A673 (cell line): ENCODE measurements at regions not wholly inside any gene's neighbourhood (a gene's known extent, or its start where the extent isn't known, plus 50 kb on each side); places are given as distances from the start of the nearest gene placed in this dataset.

Experiments used
- BruUV-seq: library from RNA; stranded (reverse); fragments of 400-500 nt; replicated peaks from 2 replicates; lab custom pipeline; 2021; lab: Mats Ljungman, UMichigan
- CTCF ChIA-PET: fragments of 300-600 bp; sonication (Branson Sonifier 250); formaldehyde crosslinking; loops from one replicate; lab custom pipeline; 2022; ENCODE audit warnings: antibody characterized with exemption; lab: Charles Lee
- POLR2A ChIA-PET: fragments of 300-600 bp; sonication (Branson Sonifier 250); formaldehyde crosslinking; loops from one replicate; lab custom pipeline; 2022; ENCODE audit warnings: antibody characterized with exemption; ENCODE audit not compliant: low non-redundant PET; lab: Charles Lee
- DNase-seq: peaks from one replicate; pipeline ENCODE4 v3.0.0-alpha.2; 2015; ENCODE audit warnings: low spot score
- H3K27ac ChIP-seq: fragments of 200-600 bp; sonication (generic); 2 replicates; pipeline ENCODE4 v1.5.1; 2016; ENCODE audit warnings: mixed run types, low read depth, mild to moderate bottlenecking, mixed read lengths, antibody characterized with exemption, low read length; ENCODE audit not compliant: poor library complexity, severe bottlenecking
- H3K27me3 ChIP-seq: fragments of 200-600 bp; sonication (generic); replicated peaks from 2 replicates; pipeline ENCODE4 v1.6.1; 2017; ENCODE audit warnings: mixed run types, low read depth, mild to moderate bottlenecking, mixed read lengths, antibody characterized with exemption, low read length; ENCODE audit not compliant: insufficient read depth, poor library complexity
- H3K36me3 ChIP-seq: fragments of 200-600 bp; sonication (generic); 2 replicates; pipeline ENCODE4 v1.6.1; 2016; ENCODE audit warnings: mixed run types, mild to moderate bottlenecking, mixed read lengths, antibody characterized with exemption, low read length; ENCODE audit not compliant: insufficient read depth, poor library complexity, severe bottlenecking
- H3K4me1 ChIP-seq: fragments of 200-600 bp; sonication (generic); 2 replicates; pipeline ENCODE4 v1.6.1; 2017; ENCODE audit warnings: mixed run types, mild to moderate bottlenecking, mixed read lengths, antibody characterized with exemption, low read length; ENCODE audit not compliant: insufficient read depth, poor library complexity, severe bottlenecking
- H3K4me3 ChIP-seq: fragments of 200-600 bp; sonication (generic); 2 replicates; pipeline ENCODE4 v1.5.1; 2016; ENCODE audit warnings: low read depth, mixed run types, mild to moderate bottlenecking, mixed read lengths, low read length; ENCODE audit not compliant: poor library complexity, severe bottlenecking
- H3K9me3 ChIP-seq: fragments of 200-600 bp; sonication (generic); 2 replicates; pipeline ENCODE4 v1.6.1; 2016; ENCODE audit warnings: mixed run types, low read depth, mild to moderate bottlenecking, mixed read lengths, antibody characterized with exemption, low read length; ENCODE audit not compliant: poor library complexity, severe bottlenecking
- EZH2 ChIP-seq: fragments of 200-600 bp; sonication (generic); IDR thresholded peaks from 2 replicates; pipeline ENCODE4 v1.6.1; 2017; ENCODE audit warnings: borderline replicate concordance, low read depth, mild to moderate bottlenecking, mixed read lengths, antibody characterized with exemption, low read length; ENCODE audit not compliant: poor library complexity, severe bottlenecking
- intact Hi-C: fragments of 100-400 bp; cut with micrococcal nuclease; formaldehyde crosslinking; loops from one replicate; pipeline ENCODE4 v1.10.0; 2022; ENCODE audit not compliant: unreplicated experiment
- TF ChIP-seq, protein P1 (sequence below): fragments of 300-800, 200-600 bp; sonication (generic); conservative IDR thresholded peaks from 2 replicates; pipeline ENCODE4 v1.5.1; 2017; ENCODE audit warnings: low read depth, mild to moderate bottlenecking, antibody characterized with exemption, low read length, moderate library complexity, mixed read lengths

DNA sequence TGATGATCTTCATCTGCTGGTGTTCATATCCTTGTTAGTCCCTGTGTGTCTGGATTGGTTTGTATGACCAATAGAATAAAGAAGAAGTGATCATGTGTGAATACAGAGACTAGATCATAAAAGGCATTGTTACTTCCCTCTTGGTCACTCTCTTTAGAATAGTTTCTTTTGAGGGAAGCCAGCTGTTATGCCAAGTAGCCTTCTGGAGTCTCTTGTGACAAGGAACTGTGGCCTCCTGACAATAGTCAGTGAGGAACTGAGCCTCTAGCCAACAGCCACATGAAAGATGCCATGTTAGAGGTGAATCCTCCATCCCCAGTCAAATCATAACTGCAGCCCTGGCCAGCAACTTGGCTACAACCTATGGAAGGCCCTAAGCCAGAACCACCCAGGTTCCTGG lies 63.0 kb upstream of the SMAD3 start:
- ChIA-PET POLR2A (no interaction called here), CTCF (no interaction called here)
- DNase-seq, result no peak

DNA sequence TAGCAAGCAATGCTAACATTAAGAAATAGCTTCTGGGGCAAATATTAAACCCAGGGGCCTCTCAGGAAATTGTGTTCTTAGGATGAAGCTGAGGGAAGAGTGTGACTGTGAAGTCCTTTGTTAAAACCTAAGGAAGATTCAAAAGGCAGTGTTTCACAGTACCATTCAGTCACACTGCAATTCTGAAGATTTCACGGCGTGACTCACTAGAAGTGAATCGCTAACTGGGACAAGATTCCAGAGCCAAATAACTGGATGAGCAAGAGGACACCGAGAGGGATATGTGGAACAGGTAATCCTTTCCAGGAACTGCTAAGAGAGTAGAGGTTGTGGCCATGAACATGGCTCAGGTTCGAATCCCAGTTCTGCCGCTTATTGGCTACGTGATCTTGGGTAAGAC lies 61.8 kb upstream of the SMAD3 start:
- POLR2A ChIA-PET, result no interaction called here
- intact Hi-C loops, result no loop called here
- no peak for DNase-seq
- TF ChIP-seq, protein P1, sequence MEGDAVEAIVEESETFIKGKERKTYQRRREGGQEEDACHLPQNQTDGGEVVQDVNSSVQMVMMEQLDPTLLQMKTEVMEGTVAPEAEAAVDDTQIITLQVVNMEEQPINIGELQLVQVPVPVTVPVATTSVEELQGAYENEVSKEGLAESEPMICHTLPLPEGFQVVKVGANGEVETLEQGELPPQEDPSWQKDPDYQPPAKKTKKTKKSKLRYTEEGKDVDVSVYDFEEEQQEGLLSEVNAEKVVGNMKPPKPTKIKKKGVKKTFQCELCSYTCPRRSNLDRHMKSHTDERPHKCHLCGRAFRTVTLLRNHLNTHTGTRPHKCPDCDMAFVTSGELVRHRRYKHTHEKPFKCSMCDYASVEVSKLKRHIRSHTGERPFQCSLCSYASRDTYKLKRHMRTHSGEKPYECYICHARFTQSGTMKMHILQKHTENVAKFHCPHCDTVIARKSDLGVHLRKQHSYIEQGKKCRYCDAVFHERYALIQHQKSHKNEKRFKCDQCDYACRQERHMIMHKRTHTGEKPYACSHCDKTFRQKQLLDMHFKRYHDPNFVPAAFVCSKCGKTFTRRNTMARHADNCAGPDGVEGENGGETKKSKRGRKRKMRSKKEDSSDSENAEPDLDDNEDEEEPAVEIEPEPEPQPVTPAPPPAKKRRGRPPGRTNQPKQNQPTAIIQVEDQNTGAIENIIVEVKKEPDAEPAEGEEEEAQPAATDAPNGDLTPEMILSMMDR, result no peak
- TF ChIP-seq EZH2, result no peak
- no peaks in the 10 kb centered on the region for H3K27me3 ChIP-seq
- CTCF ChIA-PET, result no interaction called here
- no peaks in the 10 kb centered on the region for H3K36me3 ChIP-seq
- H3K27ac ChIP-seq, result no peak overlapping the region
- no peak overlapping the region for H3K4me3 ChIP-seq
- H3K4me1 ChIP-seq, result no peaks in the 10 kb centered on the region
- H3K9me3 ChIP-seq, result no peaks in the 10 kb centered on the region
- BruUV-seq, result no TSS peak

More for the DNA sequence above, 63.0 kb upstream of the SMAD3 start:
- BruUV-seq, result no TSS peak
- no peaks in the 10 kb centered on the region for H3K36me3 ChIP-seq
- H3K27me3 ChIP-seq, result no peaks in the 10 kb centered on the region
- no peaks in the 10 kb centered on the region for H3K4me1 ChIP-seq
- TF ChIP-seq, protein P1, result no peak
- TF ChIP-seq EZH2, result no peak
- no peaks in the 10 kb centered on the region for H3K9me3 ChIP-seq
- intact Hi-C loops, result no loop called here
- H3K4me3 ChIP-seq, result no peak overlapping the region
- H3K27ac ChIP-seq, result no peak overlapping the region

DNA sequence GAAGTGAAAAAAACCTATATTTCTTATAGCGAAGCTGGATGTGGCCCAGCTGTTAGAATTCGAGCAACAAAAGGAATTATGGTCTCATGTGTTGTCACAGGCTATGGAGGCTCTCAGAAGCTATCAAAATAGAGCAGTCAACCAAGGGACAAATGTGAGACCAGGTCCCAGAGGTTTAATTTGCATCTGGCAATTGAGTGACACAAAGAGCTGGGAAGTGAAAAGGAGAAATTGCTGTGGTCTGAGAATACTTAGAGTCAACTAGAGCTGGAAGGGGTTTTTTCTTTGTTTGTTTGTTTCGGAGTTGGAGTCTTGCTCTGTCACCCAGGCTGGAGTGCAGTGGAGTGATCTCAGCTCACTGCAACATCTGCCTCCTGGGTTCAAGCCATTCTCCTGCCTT lies 61.3 kb upstream of the SMAD3 start:
- POLR2A ChIA-PET, result no interaction called here
- Histone ChIP-seq H3K27me3 (no peaks in the 10 kb centered on the region), H3K4me1 (no peaks in the 10 kb centered on the region), H3K4me3 (no peak overlapping the region), H3K27ac (no peak overlapping the region), H3K36me3 (no peaks in the 10 kb centered on the region), H3K9me3 (no peaks in the 10 kb centered on the region)
- no TSS peak for BruUV-seq
- no peak for DNase-seq
- TF ChIP-seq EZH2, result no peak
- TF ChIP-seq, protein P1, result no peak
- CTCF ChIA-PET, result no interaction called here
- intact Hi-C loops, result no loop called here
